GM19023 (cell line): ENCODE measurements at regions not wholly inside any gene's neighbourhood (a gene's known extent, or its start where the extent isn't known, plus 50 kb on each side); places are given as distances from the start of the nearest gene placed in this dataset.
"Not testable (repeated sequence)": the region's sequence is repeated elsewhere in the genome, so short reads cannot be mapped to it uniquely, and the experiment has no call there.

Experiments
- ATAC-seq: cut with Tn5 transposase; IDR thresholded peaks from one replicate; pipeline ENCODE4 v1.9.1; 2021; ENCODE audit warnings: mild to moderate bottlenecking, moderate library complexity; ENCODE audit not compliant: unreplicated experiment

- ATAC-seq: no peak
Observed at GRCh38 chr21:31537872-31538576, 121.5 kb upstream of the SOD1 start.

DNA sequence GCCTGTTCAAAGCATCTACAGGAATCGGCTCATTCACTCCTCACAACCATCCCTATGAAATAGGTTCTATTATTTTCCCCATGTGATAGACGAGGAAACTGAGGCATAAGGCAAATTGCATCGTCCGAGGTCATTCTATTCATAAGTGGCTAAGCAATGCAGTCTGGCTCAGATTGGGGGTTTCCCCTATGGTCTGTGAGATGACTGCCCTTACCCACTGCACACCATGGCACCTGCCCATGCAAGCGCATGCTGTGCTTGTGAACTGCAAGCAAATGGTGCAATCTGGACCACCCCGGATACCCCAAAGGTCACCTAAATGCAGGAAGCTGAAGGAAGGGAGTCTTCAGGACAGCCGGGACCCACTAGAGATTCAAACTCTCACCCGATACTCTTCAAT is 123.4 kb upstream of the SOD1 start:
- no peak for ATAC-seq

GRCh38 chr21:31531967-31532366 is 127.5 kb upstream of the SOD1 start:
- ATAC-seq: no peak

DNA sequence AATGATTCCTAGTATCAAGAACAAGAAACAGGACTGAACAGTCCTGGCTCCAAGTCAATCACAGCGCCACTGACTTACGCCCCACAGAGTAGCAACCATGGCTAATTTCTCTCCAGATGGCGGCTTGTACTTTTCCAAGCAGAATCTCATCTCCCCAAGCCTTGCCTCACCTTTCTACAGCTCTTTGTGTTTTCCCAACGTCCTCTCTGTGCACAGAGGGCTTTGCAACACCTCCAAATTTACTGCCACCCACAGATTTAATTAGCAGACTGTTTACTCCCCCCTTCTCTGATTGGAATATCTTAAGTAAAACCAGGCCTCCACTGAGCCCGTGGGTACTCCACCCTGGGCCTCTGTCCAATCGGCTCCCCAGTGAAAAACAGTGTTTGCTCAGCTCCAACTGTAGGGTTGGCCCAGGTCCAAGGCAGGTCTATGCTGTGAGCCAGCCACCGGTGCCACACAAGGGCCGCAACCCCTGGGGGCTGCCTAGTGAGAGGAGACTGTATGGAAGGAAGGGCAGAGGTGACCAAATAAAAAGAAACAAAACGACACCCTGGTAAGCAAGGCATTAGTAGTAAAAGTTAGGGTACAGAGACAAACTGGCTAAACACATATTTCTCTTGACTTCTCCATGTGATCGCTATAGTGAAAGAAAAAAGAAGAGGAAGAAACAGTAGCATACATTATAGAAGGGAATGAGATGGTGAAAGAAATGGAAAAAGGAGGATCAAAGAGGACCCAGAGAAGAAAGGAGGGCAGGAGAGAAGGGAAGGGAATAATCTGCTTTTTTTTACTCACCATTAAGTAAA is 128.4 kb upstream of the SOD1 start:
- ATAC-seq: no peak

DNA sequence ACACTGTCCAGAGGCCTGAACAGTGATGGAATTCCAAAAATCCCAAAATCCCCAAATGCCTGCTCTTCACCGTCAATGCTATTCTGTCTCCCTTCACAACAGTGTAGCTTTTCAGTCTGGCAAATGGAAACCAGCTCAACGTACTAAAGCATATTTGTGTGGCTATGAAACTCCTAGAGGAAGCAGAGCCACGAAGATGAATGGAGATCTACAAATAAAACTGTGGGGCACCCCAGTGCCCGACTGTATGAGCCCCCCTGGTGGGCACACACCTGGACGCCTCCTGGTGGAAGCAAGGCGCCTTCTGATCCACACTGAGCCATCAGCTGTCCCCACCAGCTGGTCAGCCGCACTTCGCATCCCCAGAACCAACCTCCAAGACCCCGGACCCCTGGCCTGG is 129.1 kb upstream of the SOD1 start:
- ATAC-seq: no peak

DNA sequence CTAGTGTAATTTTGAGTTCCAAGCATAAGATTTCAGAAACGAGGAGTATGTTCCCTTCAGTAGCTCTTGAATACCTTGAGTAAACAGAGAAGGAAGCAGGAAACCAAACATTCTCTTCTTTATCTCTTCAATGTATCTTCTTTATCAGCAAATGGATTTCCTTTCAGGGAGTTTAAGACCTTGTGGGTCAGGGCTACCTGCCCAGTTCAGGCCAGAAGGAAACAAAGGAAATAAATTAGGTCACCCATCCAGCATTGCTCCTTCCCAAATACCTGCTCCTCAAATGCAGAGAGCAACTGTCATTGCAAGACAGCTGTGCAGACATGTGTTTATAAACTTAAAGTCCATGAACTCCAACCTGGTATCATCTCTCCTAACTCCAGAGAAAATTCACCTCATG is 130.1 kb upstream of the SOD1 start:
- ATAC-seq: no peak

DNA sequence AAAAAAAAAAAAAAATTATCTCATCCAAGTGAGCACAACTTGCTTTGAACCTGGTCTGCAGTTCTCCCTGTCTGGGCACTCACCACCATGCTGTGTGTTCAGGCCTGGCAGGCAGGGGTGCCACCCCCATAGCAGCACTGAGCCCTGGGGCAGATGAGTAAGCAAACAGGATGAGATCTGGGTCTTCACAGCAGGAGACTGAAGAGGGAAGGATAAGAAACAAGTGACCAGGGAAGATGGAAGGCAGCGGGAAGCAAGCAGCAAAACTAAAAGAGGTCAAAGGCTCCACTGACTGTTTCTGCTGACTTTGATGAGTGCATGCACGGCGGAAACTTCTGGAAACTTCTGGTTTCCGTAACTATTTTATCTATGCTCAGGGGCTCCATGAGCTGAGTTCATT is 133.5 kb upstream of the SOD1 start:
- no peak for ATAC-seq

DNA sequence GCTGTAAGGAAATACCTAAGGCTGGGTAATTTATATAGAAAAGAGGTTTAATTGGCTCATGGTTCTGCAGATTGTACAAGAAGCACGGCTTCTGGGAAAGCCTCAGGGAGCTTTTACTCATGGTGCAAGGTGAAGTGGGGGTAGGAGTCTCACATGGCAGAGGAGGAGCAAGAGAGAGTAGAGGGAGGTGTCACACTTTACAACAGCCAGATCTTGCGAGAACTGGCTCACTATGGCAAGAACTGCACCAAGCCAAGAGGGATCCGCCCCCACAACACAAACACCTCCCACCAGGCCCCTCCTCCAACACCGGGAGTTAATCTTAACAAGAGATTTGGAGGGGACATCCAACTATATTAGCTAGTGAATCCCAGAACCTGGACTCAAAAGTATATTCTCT is 135.4 kb upstream of the SOD1 start:
- no peak for ATAC-seq

GRCh38 chr21:31521515-31521914 is 138.0 kb upstream of the SOD1 start:
- ATAC-seq: no peak

- no peak for ATAC-seq
Observed at GRCh38 chr21:31520561-31521098, 138.9 kb upstream of the SOD1 start.

DNA sequence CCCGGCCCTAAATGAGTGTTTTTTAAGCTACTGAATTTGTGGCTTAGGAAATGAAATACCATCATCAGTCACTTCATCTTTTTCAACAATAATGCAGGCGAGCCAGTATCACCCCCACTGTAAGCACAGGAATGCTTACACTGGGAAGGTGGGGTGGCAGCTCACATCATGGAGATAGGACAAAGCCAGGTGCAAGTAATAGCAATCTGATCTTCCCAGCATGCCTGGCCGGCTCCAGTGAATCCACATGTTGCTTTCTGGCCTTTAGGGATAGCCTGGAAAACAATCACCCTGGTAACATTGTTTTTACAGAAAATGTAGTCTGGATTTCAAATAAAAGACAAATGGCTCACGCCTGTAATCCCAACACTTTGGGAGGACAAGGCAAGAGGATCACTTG is 140.9 kb upstream of the SOD1 start:
- ATAC-seq: no peak

DNA sequence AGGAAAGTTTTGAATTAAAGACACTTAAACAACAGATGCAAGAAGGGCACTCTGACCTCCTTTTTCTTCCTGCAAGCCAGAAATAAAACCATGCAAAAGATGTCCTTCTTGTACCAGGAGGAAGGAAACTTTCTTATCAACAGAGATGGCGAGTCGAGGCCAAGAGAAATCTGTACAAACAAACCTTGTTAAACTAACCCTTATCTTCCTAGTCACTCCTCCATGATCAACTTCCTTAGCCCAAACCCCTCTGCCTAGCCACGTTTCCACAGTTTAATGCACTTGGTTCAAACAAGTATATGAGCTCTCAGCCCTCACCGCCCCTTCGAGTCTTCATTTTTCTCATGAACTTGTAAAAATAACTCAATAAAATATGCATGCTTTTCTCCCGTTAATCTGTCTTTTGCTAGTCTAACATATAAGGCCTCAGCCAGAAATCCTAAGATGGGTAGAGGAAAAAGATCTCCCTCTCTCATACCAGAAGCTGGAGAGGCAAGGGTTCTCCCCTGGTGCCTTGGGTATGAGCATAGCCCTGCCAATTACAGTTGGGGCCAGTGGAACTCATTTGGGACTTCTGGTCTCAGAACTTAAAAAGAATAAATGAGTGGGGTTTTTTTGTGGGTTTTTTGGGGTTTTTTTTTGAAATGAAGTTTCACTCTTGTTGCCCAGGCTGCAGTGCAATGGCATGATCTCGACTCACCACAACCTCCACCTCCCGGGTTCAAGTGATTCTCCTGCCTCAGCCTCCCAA is 141.7 kb upstream of the SOD1 start:
- no peak for ATAC-seq

DNA sequence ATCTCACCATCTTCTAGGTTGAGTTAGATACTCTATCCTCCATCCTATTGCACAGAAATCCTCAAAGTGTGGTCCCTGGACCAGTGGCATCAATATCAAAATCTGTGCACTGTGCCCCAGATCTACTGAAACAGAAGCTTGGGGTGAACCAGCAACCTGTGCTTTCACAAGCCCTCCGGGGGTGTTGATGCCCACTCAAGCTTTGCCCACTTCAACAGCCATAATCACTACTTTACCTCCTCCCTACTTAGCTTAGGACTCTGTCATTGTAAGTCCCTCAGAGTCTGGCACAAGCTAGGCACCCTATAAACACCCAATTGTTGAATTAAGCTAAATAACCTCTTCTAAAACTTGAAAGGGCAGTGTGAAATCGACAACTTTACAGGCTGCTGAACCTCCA is 144.2 kb upstream of the SOD1 start:
- no peak for ATAC-seq

- no peak for ATAC-seq
Observed at GRCh38 chr21:31514598-31514997, 144.9 kb upstream of the SOD1 start.

DNA sequence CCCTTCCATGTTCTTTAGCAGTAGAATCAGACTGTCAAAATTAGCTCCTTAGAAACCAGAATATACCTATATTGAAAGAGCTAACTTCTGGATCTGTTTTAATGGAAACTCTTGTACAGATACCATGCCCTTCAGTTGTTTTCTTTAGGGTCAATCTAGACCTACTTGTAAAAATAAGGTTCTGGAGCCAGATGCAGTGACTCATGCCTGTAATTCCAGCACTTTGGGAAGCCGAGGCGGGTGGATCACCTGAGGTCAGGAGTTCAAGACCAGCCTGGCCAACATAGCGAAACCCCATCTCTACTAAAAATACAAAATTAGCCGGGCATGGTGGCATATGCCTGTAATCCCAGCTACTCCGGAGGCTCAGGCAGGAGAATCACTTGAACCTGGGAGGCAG is 146.0 kb upstream of the SOD1 start:
- ATAC-seq: not testable (repeated sequence)

GRCh38 chr21:31511999-31512398 is 147.5 kb upstream of the SOD1 start:
- not testable (repeated sequence) for ATAC-seq

DNA sequence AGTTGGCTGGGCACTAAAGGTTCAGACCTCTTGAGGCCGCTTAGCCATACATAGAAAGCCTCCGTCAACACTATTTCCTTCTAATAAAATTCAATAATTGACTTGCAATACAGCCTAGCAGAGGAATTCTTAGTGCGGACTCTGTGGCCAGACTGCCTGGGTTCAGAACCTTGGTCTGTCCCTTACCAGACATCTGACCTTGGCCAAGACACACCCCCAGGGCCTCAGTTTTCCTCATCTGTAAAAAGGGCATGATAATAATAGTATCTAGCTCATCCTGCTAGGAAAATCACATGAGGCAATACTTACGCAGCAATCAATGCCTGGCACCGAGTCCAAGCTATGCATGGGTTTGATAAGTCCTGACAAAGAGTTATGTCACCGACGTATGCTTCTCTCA is 148.2 kb upstream of the SOD1 start:
- no peak for ATAC-seq

- peak; percentile 39 for ATAC-seq
Observed at GRCh38 chr21:31509194-31510017, 150.1 kb upstream of the SOD1 start.

GRCh38 chr21:31505975-31506374 is 153.5 kb upstream of the SOD1 start:
- ATAC-seq: no peak

DNA sequence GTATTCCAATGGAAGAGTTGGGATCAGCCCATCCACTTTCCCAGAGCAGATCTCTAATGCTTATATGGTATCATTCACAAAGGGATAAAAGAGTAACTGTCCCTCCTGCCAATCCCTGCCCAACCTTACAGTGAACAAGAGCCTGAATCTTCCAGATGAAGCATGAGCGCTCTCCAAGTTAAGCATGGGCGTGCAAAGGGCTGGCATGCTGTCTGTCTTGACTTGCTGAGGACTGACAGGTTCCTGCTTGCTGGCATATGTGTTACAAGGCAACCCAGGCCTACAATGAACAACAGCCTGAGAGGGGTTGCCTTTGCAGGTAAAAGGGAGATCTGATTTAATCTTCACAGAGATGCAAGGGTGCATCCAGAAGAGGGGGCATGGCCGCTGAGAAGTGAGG is 155.6 kb upstream of the SOD1 start:
- ATAC-seq: no peak

GRCh38 chr21:31503467-31503866 is 156.0 kb upstream of the SOD1 start:
- no peak for ATAC-seq
